Left renal cortex interstitium (tissue), 4 donors: ENCODE measurements at regions not wholly inside any gene's neighbourhood (a gene's known extent, or its start where the extent isn't known, plus 50 kb on each side); places are given as distances from the start of the nearest gene placed in this dataset.

Source experiments
- DNase-seq, 4 donors: peaks; one replicate each; pipeline ENCODE4 v3.0.0-alpha.2; 2013; ENCODE audit warnings: low read depth in 4 of 4, low spot score in 2 of 4, missing footprints in 1 of 4

DNA sequence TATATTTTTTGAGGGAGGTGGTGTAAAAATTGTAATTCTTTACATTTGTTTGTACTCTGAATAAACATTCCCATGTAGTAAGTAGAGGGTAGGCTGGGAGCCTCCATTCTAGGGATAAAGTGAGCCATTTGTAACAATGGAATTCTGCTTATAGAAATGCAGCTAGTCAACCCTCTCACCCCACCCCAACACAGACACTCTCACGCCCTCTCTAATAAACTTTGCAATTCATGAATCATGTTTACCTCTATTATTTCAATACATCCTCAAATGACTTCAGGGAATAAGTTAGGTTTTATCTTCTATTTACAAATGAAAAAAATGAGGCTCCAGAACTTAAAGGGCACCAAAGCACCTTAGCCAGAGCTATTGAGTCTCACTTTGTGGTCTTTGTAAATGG is 56.5 kb upstream of the PDZRN3 start:
- no peak for DNase-seq

DNA sequence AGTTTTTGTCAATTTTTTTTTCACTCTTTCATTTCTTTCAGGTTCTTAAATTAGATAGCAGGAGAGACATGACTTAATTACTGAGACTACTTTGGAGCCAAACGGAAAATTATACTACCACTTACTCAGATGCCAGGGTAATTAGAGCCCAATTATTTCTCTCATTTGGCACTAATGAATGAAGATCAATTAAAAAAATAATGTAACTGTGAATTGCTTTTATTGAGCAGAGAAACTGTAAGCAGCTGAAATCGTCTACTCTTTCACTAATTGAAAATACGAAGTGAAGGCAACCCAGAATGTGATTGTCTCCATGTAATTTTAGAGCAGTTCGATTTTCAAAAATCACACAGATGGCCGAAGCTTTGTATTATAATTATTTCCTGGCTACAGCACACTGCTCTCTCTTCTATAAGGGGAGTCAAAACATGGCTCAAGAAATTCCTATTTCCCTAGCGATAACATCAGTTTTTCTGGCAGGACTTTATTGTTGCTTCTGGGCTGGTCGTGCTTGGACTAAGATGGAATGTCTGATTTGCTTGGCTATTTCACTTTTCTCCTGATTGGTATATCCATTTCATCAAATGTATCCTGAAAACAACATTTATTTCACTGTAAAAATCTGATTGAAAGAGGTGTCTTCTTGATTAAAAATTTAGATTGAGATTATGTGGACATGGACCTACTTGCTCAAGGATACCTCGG is 55.8 kb upstream of the PDZRN3 start:
- DNase-seq, result no peak

DNA sequence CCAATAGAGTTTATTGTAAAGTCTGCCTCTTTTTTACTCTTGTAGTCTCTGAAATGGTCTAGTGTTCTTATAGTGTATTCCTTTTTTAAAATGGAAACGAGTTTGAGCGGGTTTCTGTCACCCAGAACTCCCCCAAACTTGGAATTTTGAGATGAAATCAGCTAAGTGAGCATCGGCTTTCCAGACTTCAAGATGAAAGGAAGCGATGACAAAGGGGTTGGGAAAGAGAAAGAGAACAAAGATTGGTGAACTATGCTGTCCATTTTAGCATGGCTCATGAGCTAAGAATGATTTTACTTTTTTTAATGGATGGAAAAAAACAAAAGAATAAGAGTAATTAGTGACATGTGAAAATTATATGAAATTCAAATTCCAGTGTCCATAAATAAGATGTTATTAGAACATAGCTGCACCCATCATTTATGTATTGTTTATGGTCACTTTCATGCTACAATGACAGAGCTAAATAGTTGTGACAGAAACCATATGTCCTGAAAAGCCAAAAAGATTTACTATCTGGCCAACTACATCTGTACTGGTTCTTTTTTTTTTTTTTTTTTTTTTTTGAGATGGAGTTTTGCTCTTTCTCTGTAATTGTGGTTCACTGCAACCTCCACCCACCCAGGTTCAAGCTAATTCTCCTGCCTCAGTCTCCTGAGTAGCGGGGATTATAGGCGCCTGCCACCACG is 52.7 kb upstream of the PDZRN3 start:
- DNase-seq, result no peak
